ENCODE measurements at regions not wholly inside any gene's neighbourhood (a gene's known extent, or its start where the extent isn't known, plus 50 kb on each side); places are given as distances from the start of the nearest gene placed in this dataset.

- H3K4me2 ChIP-seq, result no peak overlapping the region
- ChIA-PET POLR2A (no interaction called here), CTCF (no interaction called here)
- H3K27ac ChIP-seq (ENCODE audit: low read depth in 2 of 2, low read length in 1 of 2), result no peak overlapping the region
- H3K79me2 ChIP-seq (ENCODE audit: insufficient read depth), result no peaks in the 10 kb centered on the region
- no peaks in the 10 kb centered on the region for H3K9me3 ChIP-seq
- DNase-seq, result no peak
- H2AFZ ChIP-seq (ENCODE audit: low read depth), result no peak overlapping the region
- no peaks in the 10 kb centered on the region for H3K4me1 ChIP-seq (ENCODE audit: control insufficient read depth in 1 of 2, insufficient read depth in 2 of 2, low read depth in 1 of 2, low read length in 1 of 2)
- H3K36me3 ChIP-seq (replicated peaks in 1 of 2; ENCODE audit: control insufficient read depth in 1 of 2, insufficient read depth in 2 of 2, low read length in 1 of 2), result no peaks in the 10 kb centered on the region
- 5% methylated on average over 6 of the region's 6 CpGs for WGBS (ENCODE audit: low lambda C conversion rate)
- TF ChIP-seq FOXM1 (IDR thresholded peaks at IDR 0.05; ENCODE audit: low read depth) (no peak), GATA2 (CRISPR knock-in tag; IDR thresholded peaks at IDR 0.05) (no peak), CHD2 (IDR thresholded peaks at IDR 0.05; ENCODE audit: low read length, partially characterized antibody) (no peak), TAF1 (IDR thresholded peaks at IDR 0.05; ENCODE audit: borderline replicate concordance, low read depth, low read length) (no peak), ZBTB33 (IDR thresholded peaks at IDR 0.05; ENCODE audit: borderline replicate concordance, low read depth) (no peak), NRF1 (IDR thresholded peaks at IDR 0.05; ENCODE audit: low read depth, low read length) (no peak), REST (IDR thresholded peaks at IDR 0.05; ENCODE audit: low read depth, low read length) (no peak), YY1 (IDR thresholded peaks at IDR 0.05; ENCODE audit: low read depth) (no peak), IRF3 (IDR thresholded peaks at IDR 0.05; ENCODE audit: low read depth, low read length) (no peak), GABPA (IDR thresholded peaks at IDR 0.05; ENCODE audit: low read depth) (no peak)
- H3K4me3 ChIP-seq (ENCODE audit: low read depth in 2 of 2, low read length in 1 of 2), result no peak overlapping the region
- H3K9ac ChIP-seq, result no peak overlapping the region
- H3K9me2 ChIP-seq, result no peaks in the 10 kb centered on the region
- H4K20me1 ChIP-seq (ENCODE audit: insufficient read depth), result no peaks in the 10 kb centered on the region
- H3F3A ChIP-seq (replicated peaks; ENCODE audit: insufficient read depth), result no peaks in the 10 kb centered on the region
- peaks cover 23% of the 10 kb centered on the region; the same call in 1 of the 2 replicates for H3K27me3 ChIP-seq (ENCODE audit: insufficient read depth)
These were observed 132.0 kb upstream of the CCND2 start for GRCh38 chr12:4141348-4142270.
